Effector memory CD8-positive, alpha-beta T cell (primary cell): ENCODE measurements at regions not wholly inside any gene's neighbourhood (a gene's known extent, or its start where the extent isn't known, plus 50 kb on each side); places are given as distances from the start of the nearest gene placed in this dataset.
"Not testable (repeated sequence)": the region's sequence is repeated elsewhere in the genome, so short reads cannot be mapped to it uniquely, and the experiment has no call there.

Experiments used
- ATAC-seq: fragments of 150-1000 bp; cut with Tn5 transposase; replicated peaks from 2 replicates; pipeline ENCODE4 v1.10.0; 2021; ENCODE audit warnings: mild to moderate bottlenecking, moderate library complexity
- DNase-seq, 3 experiments: peaks; one replicate each; pipeline ENCODE4 v3.0.0; 2021
- H3K27ac Mint-ChIP-seq, 2 donors: one replicate each; pipeline ENCODE4 v1.8.0; 2022; ENCODE audit warnings: mild to moderate bottlenecking in 2 of 2, mixed read lengths in 2 of 2, moderate library complexity in 2 of 2
- H3K27me3 Mint-ChIP-seq, 2 donors: one replicate each; pipeline ENCODE4 v1.8.0; 2022; ENCODE audit warnings: mixed read lengths in 2 of 2
- H3K36me3 Mint-ChIP-seq: one replicate; pipeline ENCODE4 v1.8.0; 2022; ENCODE audit warnings: mild to moderate bottlenecking, moderate library complexity, mixed read lengths; ENCODE audit not compliant: insufficient read depth
- H3K4me1 Mint-ChIP-seq, 2 donors: one replicate each; pipeline ENCODE4 v1.8.0; 2022; ENCODE audit warnings: low read depth in 2 of 2, mixed read lengths in 2 of 2
- H3K4me3 Mint-ChIP-seq, 2 donors: one replicate each; pipeline ENCODE4 v1.8.0; 2022; ENCODE audit warnings: mild to moderate bottlenecking in 2 of 2, mixed read lengths in 2 of 2, moderate library complexity in 2 of 2
- H3K9me3 Mint-ChIP-seq, 2 donors: one replicate each; pipeline ENCODE4 v1.8.0; 2022; ENCODE audit warnings: mixed read lengths in 2 of 2

- peaks cover 0 to 4% of the 10 kb centered on the region in 2 donors for H3K27me3 Mint-ChIP-seq
- no peaks in the 10 kb centered on the region for H3K36me3 Mint-ChIP-seq
- no peaks in the 10 kb centered on the region for H3K4me1 Mint-ChIP-seq
- DNase-seq (no peak), ATAC-seq (no peak)
- no peak overlapping the region for H3K27ac Mint-ChIP-seq
- H3K4me3 Mint-ChIP-seq: no peak overlapping the region
- H3K9me3 Mint-ChIP-seq: peaks cover 0 to 4% of the 10 kb centered on the region in 2 donors
Observed at GRCh38 chr2:145546091-145546490, 1026.2 kb upstream of the ZEB2 start.

GRCh38 chr2:145543856-145544255 lies 1023.9 kb upstream of the ZEB2 start:
- Mint-ChIP-seq H3K27me3 (peaks cover 0 to 4% of the 10 kb centered on the region in 2 donors), H3K27ac (no peak overlapping the region), H3K4me1 (no peaks in the 10 kb centered on the region), H3K4me3 (no peak overlapping the region), H3K9me3 (peaks cover 0 to 4% of the 10 kb centered on the region in 2 donors), H3K36me3 (no peaks in the 10 kb centered on the region)
- no peak for ATAC-seq
- DNase-seq: no peak

- Mint-ChIP-seq H3K9me3 (peaks cover 0 to 4% of the 10 kb centered on the region in 2 donors), H3K36me3 (no peaks in the 10 kb centered on the region), H3K4me1 (no peaks in the 10 kb centered on the region), H3K27ac (no peak overlapping the region), H3K27me3 (peaks cover 0 to 4% of the 10 kb centered on the region in 2 donors), H3K4me3 (no peak overlapping the region)
- ATAC-seq (no peak), DNase-seq (no peak)
Observed at GRCh38 chr2:145543155-145543554, 1023.2 kb upstream of the ZEB2 start.

GRCh38 chr2:145541028-145541427 lies 1021.1 kb upstream of the ZEB2 start:
- peaks cover 0 to 4% of the 10 kb centered on the region in 2 donors for H3K9me3 Mint-ChIP-seq
- H3K36me3 Mint-ChIP-seq: no peaks in the 10 kb centered on the region
- no peaks in the 10 kb centered on the region for H3K4me1 Mint-ChIP-seq
- no peak overlapping the region for H3K27ac Mint-ChIP-seq
- ATAC-seq (no peak), DNase-seq (no peak)
- no peak overlapping the region for H3K4me3 Mint-ChIP-seq
- H3K27me3 Mint-ChIP-seq: no peaks in the 10 kb centered on the region

GRCh38 chr2:145538661-145539350 lies 1018.9 kb upstream of the ZEB2 start:
- H3K27ac Mint-ChIP-seq: no peak overlapping the region
- DNase-seq: no peak
- no peak overlapping the region for H3K4me3 Mint-ChIP-seq
- H3K4me1 Mint-ChIP-seq: no peaks in the 10 kb centered on the region
- no peaks in the 10 kb centered on the region for H3K36me3 Mint-ChIP-seq
- H3K27me3 Mint-ChIP-seq: no peaks in the 10 kb centered on the region
- no peak for ATAC-seq
- H3K9me3 Mint-ChIP-seq: peaks cover 0 to 4% of the 10 kb centered on the region in 2 donors

- no peak for ATAC-seq
Observed at GRCh38 chr2:145530653-145531052, 1010.7 kb upstream of the ZEB2 start.

GRCh38 chr2:145524836-145525235 lies 1004.9 kb upstream of the ZEB2 start:
- DNase-seq (no peak), ATAC-seq (no peak)
- no peaks in the 10 kb centered on the region for H3K36me3 Mint-ChIP-seq
- H3K9me3 Mint-ChIP-seq: no peaks in the 10 kb centered on the region
- no peak overlapping the region for H3K27ac Mint-ChIP-seq
- H3K4me1 Mint-ChIP-seq: no peaks in the 10 kb centered on the region
- no peak overlapping the region for H3K4me3 Mint-ChIP-seq
- H3K27me3 Mint-ChIP-seq: peaks cover 0 to 9% of the 10 kb centered on the region in 2 donors

More at GRCh38 chr2:145530653-145531052, 1010.7 kb upstream of the ZEB2 start:
- Mint-ChIP-seq H3K27me3 (no peaks in the 10 kb centered on the region), H3K27ac (no peak overlapping the region), H3K9me3 (no peaks in the 10 kb centered on the region), H3K4me1 (no peaks in the 10 kb centered on the region), H3K36me3 (no peaks in the 10 kb centered on the region), H3K4me3 (no peak overlapping the region)
- DNase-seq: no peak

- H3K36me3 Mint-ChIP-seq: no peaks in the 10 kb centered on the region
- no peak overlapping the region for H3K4me3 Mint-ChIP-seq
- H3K4me1 Mint-ChIP-seq: no peaks in the 10 kb centered on the region
- ATAC-seq: no peak
- peaks cover 0 to 9% of the 10 kb centered on the region in 2 donors for H3K27me3 Mint-ChIP-seq
- H3K27ac Mint-ChIP-seq: no peak overlapping the region
- DNase-seq: no peak
- H3K9me3 Mint-ChIP-seq: no peaks in the 10 kb centered on the region
Observed at GRCh38 chr2:145524303-145524702, 1004.4 kb upstream of the ZEB2 start.

GRCh38 chr2:145519254-145519653 lies 999.3 kb upstream of the ZEB2 start:
- H3K27me3 Mint-ChIP-seq, ATAC-seq, H3K36me3 Mint-ChIP-seq, H3K4me3 Mint-ChIP-seq, DNase-seq, H3K9me3 Mint-ChIP-seq, H3K4me1 Mint-ChIP-seq, H3K27ac Mint-ChIP-seq: not testable (repeated sequence)

- Mint-ChIP-seq H3K4me1 (no peaks in the 10 kb centered on the region), H3K4me3 (no peak overlapping the region), H3K27ac (no peak overlapping the region), H3K27me3 (no peaks in the 10 kb centered on the region), H3K9me3 (no peaks in the 10 kb centered on the region), H3K36me3 (no peaks in the 10 kb centered on the region)
- ATAC-seq (no peak), DNase-seq (no peak)
Observed at GRCh38 chr2:145511946-145512345, 992.0 kb upstream of the ZEB2 start.

- H3K27ac Mint-ChIP-seq: no peak overlapping the region
- H3K9me3 Mint-ChIP-seq: no peaks in the 10 kb centered on the region
- ATAC-seq (no peak), DNase-seq (no peak)
- no peaks in the 10 kb centered on the region for H3K36me3 Mint-ChIP-seq
- H3K4me3 Mint-ChIP-seq: no peak overlapping the region
- H3K4me1 Mint-ChIP-seq: no peaks in the 10 kb centered on the region
- H3K27me3 Mint-ChIP-seq: peaks cover 0 to 9% of the 10 kb centered on the region in 2 donors
Observed at GRCh38 chr2:145503511-145503910, 983.6 kb upstream of the ZEB2 start.

- Mint-ChIP-seq H3K4me3 (no peak overlapping the region), H3K36me3 (no peaks in the 10 kb centered on the region), H3K27ac (no peak overlapping the region)
Observed at GRCh38 chr2:145501920-145502319, 982.0 kb upstream of the ZEB2 start.

GRCh38 chr2:145495590-145495989 lies 975.7 kb upstream of the ZEB2 start:
- no peaks in the 10 kb centered on the region for H3K4me1 Mint-ChIP-seq
- no peak for ATAC-seq
- H3K27ac Mint-ChIP-seq: no peak overlapping the region
- H3K9me3 Mint-ChIP-seq: no peaks in the 10 kb centered on the region
- no peak for DNase-seq
- H3K4me3 Mint-ChIP-seq: no peak overlapping the region
- H3K36me3 Mint-ChIP-seq: no peaks in the 10 kb centered on the region
- H3K27me3 Mint-ChIP-seq: peaks cover 0 to 5% of the 10 kb centered on the region in 2 donors

More at GRCh38 chr2:145501920-145502319, 982.0 kb upstream of the ZEB2 start:
- Mint-ChIP-seq H3K9me3 (no peaks in the 10 kb centered on the region), H3K27me3 (peaks cover 0 to 13% of the 10 kb centered on the region in 2 donors), H3K4me1 (no peaks in the 10 kb centered on the region)
- ATAC-seq: no peak
- DNase-seq: no peak

- Mint-ChIP-seq H3K4me1 (no peaks in the 10 kb centered on the region), H3K27me3 (peaks cover 0 to 5% of the 10 kb centered on the region in 2 donors), H3K4me3 (no peak overlapping the region), H3K36me3 (no peaks in the 10 kb centered on the region), H3K27ac (no peak overlapping the region), H3K9me3 (no peaks in the 10 kb centered on the region)
- ATAC-seq (no peak), DNase-seq (no peak)
Observed at GRCh38 chr2:145494441-145494840, 974.5 kb upstream of the ZEB2 start.
